RWPE1 (cell line): ENCODE measurements at regions not wholly inside any gene's neighbourhood (a gene's known extent, or its start where the extent isn't known, plus 50 kb on each side); places are given as distances from the start of the nearest gene placed in this dataset.

ENCODE experiments used
- CTCF ChIA-PET: fragments of 350-600 bp; sonication (Branson Sonifier 250); formaldehyde crosslinking; extraction: SDS; loops from one replicate; lab custom pipeline; 2021; lab: Yijun Ruan, JAX
- POLR2A ChIA-PET: fragments of 400-600 bp; formaldehyde crosslinking; extraction: SDS; loops from one replicate; lab custom pipeline; 2020; ENCODE audit warnings: antibody characterized with exemption; ENCODE audit not compliant: low non-redundant PET; lab: Yijun Ruan, JAX
- DNase-seq: peaks from one replicate; pipeline ENCODE4 v3.0.0; 2012; ENCODE audit warnings: low spot score
- H3K27ac ChIP-seq: fragments of 450-650 bp; 2 replicates; pipeline ENCODE4 v1.5.1; 2017
- CTCF ChIP-seq: fragments of 450-650 bp; conservative IDR thresholded peaks from 2 replicates; pipeline ENCODE4 v1.5.1; 2017; ENCODE audit warnings: low read depth, mild to moderate bottlenecking

GRCh38 chr15:60204131-60204885 lies 193.5 kb downstream of the ANXA2 start:
- H3K27ac ChIP-seq, result no peak overlapping the region
- POLR2A ChIA-PET, result no interaction called here
- no peak for DNase-seq
- CTCF ChIA-PET, result interaction anchor here (0.7 kb wide), 1 partner anchor 179 kb away, joined by 3 read pairs; no protein-coding TSS in a partner anchor
- TF ChIP-seq CTCF, result no peak

- H3K27ac ChIP-seq, result no peak overlapping the region
- no peak for TF ChIP-seq CTCF
- POLR2A ChIA-PET, result no interaction called here
- DNase-seq, result no peak
- CTCF ChIA-PET, result interaction anchor here (0.7 to 1.1 kb wide), 2 partner anchors 438 to 484 kb away, joined by 3 to 4 read pairs; no protein-coding TSS in a partner anchor
Measured at GRCh38 chr15:60208709-60209108, 189.1 kb downstream of the ANXA2 start.

- ChIA-PET CTCF (no interaction called here), POLR2A (no interaction called here)
- H3K27ac ChIP-seq, result no peak overlapping the region
- DNase-seq, result no peak
- TF ChIP-seq CTCF, result no peak
Measured at GRCh38 chr15:60212536-60212935, 185.2 kb downstream of the ANXA2 start.

- DNase-seq, result no peak
- H3K27ac ChIP-seq, result no peak overlapping the region
- TF ChIP-seq CTCF, result no peak
- ChIA-PET CTCF (interaction anchor here (0.6 kb wide), 1 partner anchor 623 kb away, joined by 3 read pairs; no protein-coding TSS in a partner anchor), POLR2A (no interaction called here)
Measured at GRCh38 chr15:60213377-60214000, 184.3 kb downstream of the ANXA2 start.

GRCh38 chr15:60214201-60214600 lies 183.6 kb downstream of the ANXA2 start:
- H3K27ac ChIP-seq, result no peak overlapping the region
- ChIA-PET CTCF (no interaction called here), POLR2A (no interaction called here)
- no peak for DNase-seq
- TF ChIP-seq CTCF, result no peak

GRCh38 chr15:60215225-60215963 lies 182.4 kb downstream of the ANXA2 start:
- TF ChIP-seq CTCF, result no peak
- ChIA-PET POLR2A (no interaction called here), CTCF (interaction anchor here (1.9 kb wide), 1 partner anchor 490 kb away, joined by 7 read pairs; no protein-coding TSS in a partner anchor)
- H3K27ac ChIP-seq, result no peak overlapping the region
- DNase-seq, result no peak
